H1 (cell line): ENCODE measurements at regions not wholly inside any gene's neighbourhood (a gene's known extent, or its start where the extent isn't known, plus 50 kb on each side); places are given as distances from the start of the nearest gene placed in this dataset. TPM values are rescaled to one million over a fixed set of nuclear protein-coding genes. Genes with fewer than 3 reads are reported as not detected.

Experiments used
- CREB1 ChIP-seq: IDR thresholded peaks from 2 replicates; pipeline ENCODE4 v1.6.1; 2012; ENCODE audit warnings: inconsistent platforms
- SP1 ChIP-seq: IDR thresholded peaks from 2 replicates; pipeline ENCODE4 v1.6.1; 2011; ENCODE audit warnings: low read depth, low read length
- USF2 ChIP-seq: IDR thresholded peaks from 2 replicates; pipeline ENCODE4 v1.6.1; 2011; ENCODE audit warnings: low read length, improper control_type of control experiment
- YY1 ChIP-seq: IDR thresholded peaks from 2 replicates; pipeline ENCODE4 v1.6.1; 2011; ENCODE audit warnings: low read depth, mild to moderate bottlenecking, low read length
- ZNF274 ChIP-seq: IDR thresholded peaks from 2 replicates; pipeline ENCODE4 v1.7.0; 2012; ENCODE audit warnings: low read length, borderline replicate concordance; ENCODE audit errors: extremely low read depth
- microRNA counts: library from miRNA; unstranded; fragments of <30 nt; microRNA quantifications from one replicate; lab custom pipeline; 2015
- microRNA-seq, 2 experiments: library from miRNA; unstranded; fragments of <30 nt; microRNA quantifications; one replicate each; pipeline versions ENCODE4 to v1.2.0, GENCODE V29; 2016 to 2020; ENCODE audit warnings: borderline microRNAs expressed in 2 of 2, borderline number of aligned reads in 2 of 2, borderline replicate concordance in 1 of 2
- small RNA-seq: library from polyadenylated mRNA; stranded (forward); fragments of <200 nt; extraction: miRNeasy Mini kit (QIAGEN cat#:217004); gene quantifications from one replicate; pipeline ENCODE3, GENCODE V24; 2013; ENCODE audit not compliant: insufficient read depth

- TF ChIP-seq ZNF274 (no peak), YY1 (no peak), CREB1 (no peak), SP1 (no peak), USF2 (no peak)
- TF ChIP-seq, all 59 proteins: peak for 0
These were observed 58.7 kb upstream of the SOX5 start (continued) for GRCh38 chr12:24008166-24008565.

MicroRNAs in the stretch of these regions (microRNA counts, 767-probe panel; counts per million panel counts)
- 879 counts per million, percentile 95 among the panel's probes with 10 or more counts for microRNA hsa-miR-920 (lab: Ali Mortazavi, UCI)

Small RNAs in the stretch of these regions (microRNA-seq; reads per million reads assigned to microRNA genes)
- gene MIR920 = 0 reads per million in 2 experiments

Small RNAs in the stretch of these regions (small RNA-seq; reads per million reads assigned to genes)
- gene MIR920 = not detected
- not detected for gene RN7SL38P
